Breast epithelium (tissue), 4 donors: ENCODE measurements at regions not wholly inside any gene's neighbourhood (a gene's known extent, or its start where the extent isn't known, plus 50 kb on each side); places are given as distances from the start of the nearest gene placed in this dataset.
"Not testable (repeated sequence)": the region's sequence is repeated elsewhere in the genome, so short reads cannot be mapped to it uniquely, and the experiment has no call there.

ENCODE experiments used
- DNase-seq, 2 donors: peaks; one replicate each; pipeline ENCODE4 v3.0.0-alpha.2; 2019; ENCODE audit warnings: low spot score in 2 of 2
- H3K27ac ChIP-seq, 2 donors: fragments of 200-600 bp; sonication (generic) in 1 of 2; one replicate each; pipeline ENCODE4 v1.5.1; 2016 to 2019; ENCODE audit warnings: mild to moderate bottlenecking in 1 of 2
- H3K27me3 ChIP-seq, 2 donors: fragments of 200-600 bp; sonication (generic) in 1 of 2; one replicate each; pipeline versions ENCODE4 v1.5.1 to v1.6.0; 2017 to 2019; ENCODE audit warnings: control low read depth in 1 of 2, mild to moderate bottlenecking in 1 of 2
- H3K36me3 ChIP-seq: fragments of 200-600 bp; one replicate; pipeline ENCODE4 v1.5.1; 2019
- H3K4me1 ChIP-seq, 2 donors: fragments of 200-600 bp; sonication (generic); one replicate each; pipeline ENCODE4 v1.5.1; 2016 to 2019; ENCODE audit warnings: control low read depth in 1 of 2
- H3K4me3 ChIP-seq, 3 donors: fragments of 200-600 bp; sonication (generic); 1 replicate in 2 of 3; 2 replicates in 1 of 3; pipeline ENCODE4 v1.5.1; 2016 to 2019; ENCODE audit warnings: mild to moderate bottlenecking in 3 of 3, moderate library complexity in 2 of 3
- H3K9me3 ChIP-seq, 2 donors: fragments of 200-600 bp; sonication (generic) in 1 of 2; one replicate each; pipeline ENCODE4 v1.5.1; 2016 to 2019; ENCODE audit warnings: control low read depth in 1 of 2
- CTCF ChIP-seq, 3 donors: fragments of 450-650 bp; IDR thresholded peaks; one replicate each; pipeline ENCODE4 v1.5.1; 2016 to 2017; ENCODE audit warnings: antibody characterized with exemption in 3 of 3, mild to moderate bottlenecking in 3 of 3, moderate library complexity in 3 of 3
- POLR2A ChIP-seq: fragments of 450-650 bp; IDR thresholded peaks from one replicate; pipeline ENCODE4 v1.6.1; 2016; ENCODE audit warnings: antibody characterized with exemption, mild to moderate bottlenecking, moderate library complexity
- POLR2AphosphoS5 ChIP-seq, 3 donors: sonication (generic); formaldehyde crosslinking; IDR thresholded peaks; one replicate each; pipeline ENCODE4 v1.6.1; 2017; ENCODE audit warnings: antibody characterized with exemption in 3 of 3
- intact Hi-C: fragments of 100-400 bp; cut with DNase I; formaldehyde crosslinking; loops from one replicate; pipeline ENCODE4 v1.15.1; 2023; ENCODE audit warnings: low total_unique reads

DNA sequence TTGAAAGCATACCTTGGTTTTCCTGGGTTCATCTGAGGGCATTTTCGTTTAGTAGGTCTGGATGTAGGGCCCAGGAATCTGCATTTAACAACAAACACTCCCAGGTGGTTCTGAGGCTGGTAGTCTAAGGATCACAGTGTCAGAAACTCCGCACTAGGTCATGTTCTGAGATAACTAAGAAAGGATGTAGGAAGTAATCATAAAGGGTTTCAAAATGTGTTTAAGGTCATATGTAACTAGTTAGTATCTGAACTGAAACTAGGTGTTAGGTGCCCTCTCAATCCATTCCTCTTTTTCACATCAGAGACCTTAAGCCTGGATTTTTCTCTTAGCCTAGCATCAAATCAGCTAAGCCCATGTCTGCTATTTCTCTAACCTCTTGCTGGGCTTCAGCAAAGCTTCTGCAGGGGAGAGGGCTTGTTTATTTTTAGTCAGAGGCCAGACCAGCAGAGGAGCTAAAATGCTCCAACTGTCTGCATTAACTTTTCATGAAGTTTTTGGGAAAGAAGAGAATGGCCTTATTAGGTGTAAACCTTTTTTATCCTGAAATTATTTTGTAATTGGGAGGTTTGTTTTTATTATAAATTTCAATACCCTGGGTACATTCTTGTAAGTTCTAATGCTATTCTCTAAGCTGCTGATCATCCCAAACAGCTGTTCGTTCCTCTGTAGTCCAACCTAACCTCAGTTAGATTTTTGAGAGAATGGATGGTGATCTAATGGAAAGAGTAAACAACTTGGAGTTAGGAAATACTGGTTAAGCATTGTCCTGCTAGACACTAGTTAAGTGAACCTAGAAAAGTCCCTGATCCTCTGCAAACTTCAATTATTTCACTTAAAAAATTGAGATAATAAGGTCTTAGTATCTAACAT lies 262.8 kb upstream of the RFC3 start:
- Histone ChIP-seq H3K27ac (no peak overlapping the region), H3K4me1 (no peaks in the 10 kb centered on the region), H3K4me3 (no peak overlapping the region), H3K36me3 (no peaks in the 10 kb centered on the region), H3K9me3 (no peaks in the 10 kb centered on the region), H3K27me3 (no peaks in the 10 kb centered on the region)
- intact Hi-C loops, result no loop called here
- DNase-seq, result no peak
- TF ChIP-seq POLR2A, result no peak
- TF ChIP-seq CTCF (IDR thresholded peaks at IDR 0.05), result no peak
- TF ChIP-seq POLR2AphosphoS5 (IDR thresholded peaks at IDR 0.05), result no peak

GRCh38 chr13:33556828-33557227 lies 261.1 kb upstream of the RFC3 start:
- H3K27me3 ChIP-seq, result no peaks in the 10 kb centered on the region
- no peak overlapping the region for H3K27ac ChIP-seq
- H3K4me3 ChIP-seq, result no peak overlapping the region
- no peaks in the 10 kb centered on the region for H3K36me3 ChIP-seq
- H3K4me1 ChIP-seq, result no peaks in the 10 kb centered on the region
- DNase-seq, result no peak
- intact Hi-C loops, result no loop called here
- no peak for TF ChIP-seq POLR2A
- H3K9me3 ChIP-seq, result no peaks in the 10 kb centered on the region

DNA sequence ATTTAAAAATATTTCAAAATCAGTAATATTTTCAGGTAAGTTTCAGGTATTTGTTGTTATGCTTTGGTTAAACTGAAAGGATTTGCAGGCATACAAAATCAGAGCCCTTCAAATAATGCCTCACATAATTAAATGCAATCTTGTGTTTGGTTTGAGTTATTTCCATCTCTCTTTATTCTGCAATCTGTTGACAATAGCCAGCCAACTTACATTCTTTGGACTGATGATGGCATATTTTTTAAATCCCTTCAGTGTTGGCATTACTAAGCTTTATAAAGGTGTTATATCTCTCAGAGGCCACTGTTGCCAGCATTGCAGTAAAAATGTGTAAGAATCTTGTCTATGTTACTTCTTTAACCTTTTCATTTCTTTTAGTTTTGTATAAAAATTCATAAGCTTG lies 257.2 kb upstream of the RFC3 start:
- no peak for DNase-seq
- H3K4me1 ChIP-seq, result no peaks in the 10 kb centered on the region
- H3K27me3 ChIP-seq, result no peaks in the 10 kb centered on the region
- intact Hi-C loops, result no loop called here
- H3K36me3 ChIP-seq, result no peaks in the 10 kb centered on the region
- no peaks in the 10 kb centered on the region for H3K9me3 ChIP-seq
- H3K4me3 ChIP-seq, result no peak overlapping the region
- no peak overlapping the region for H3K27ac ChIP-seq
- TF ChIP-seq POLR2AphosphoS5 (IDR thresholded peaks at IDR 0.05) (no peak), POLR2A (no peak), CTCF (IDR thresholded peaks at IDR 0.05) (no peak)

DNA sequence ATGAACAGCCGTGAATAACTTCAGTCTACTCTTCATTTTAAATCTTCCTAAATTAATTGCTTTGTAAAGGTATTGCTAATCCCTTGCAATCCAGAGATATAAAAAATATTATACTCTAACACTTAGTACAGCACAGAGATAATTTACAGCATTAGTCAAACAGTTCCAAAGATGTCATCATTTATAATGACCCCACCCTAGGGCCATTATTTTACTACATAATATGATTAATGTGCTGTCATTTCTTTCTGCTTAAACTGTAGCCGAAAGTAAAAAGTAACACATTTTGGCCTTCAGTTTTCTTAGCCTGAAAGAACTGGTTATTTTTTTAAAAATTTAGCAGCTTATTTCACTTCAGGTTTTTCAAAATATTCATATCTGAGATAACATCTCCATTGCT lies 256.3 kb upstream of the RFC3 start:
- Histone ChIP-seq H3K4me3 (no peak overlapping the region), H3K36me3 (no peaks in the 10 kb centered on the region), H3K27me3 (no peaks in the 10 kb centered on the region), H3K4me1 (no peaks in the 10 kb centered on the region), H3K27ac (no peak overlapping the region), H3K9me3 (no peaks in the 10 kb centered on the region)
- TF ChIP-seq POLR2AphosphoS5 (IDR thresholded peaks at IDR 0.05) (no peak), POLR2A (no peak), CTCF (IDR thresholded peaks at IDR 0.05) (no peak)
- intact Hi-C loops, result no loop called here
- no peak for DNase-seq

GRCh38 chr13:33571618-33572017 lies 246.3 kb upstream of the RFC3 start:
- Histone ChIP-seq H3K4me1 (no peaks in the 10 kb centered on the region), H3K9me3 (no peaks in the 10 kb centered on the region), H3K4me3 (no peak overlapping the region), H3K27ac (no peak overlapping the region), H3K27me3 (no peaks in the 10 kb centered on the region), H3K36me3 (no peaks in the 10 kb centered on the region)
- no peak for DNase-seq
- TF ChIP-seq POLR2A (no peak), POLR2AphosphoS5 (IDR thresholded peaks at IDR 0.05) (no peak), CTCF (IDR thresholded peaks at IDR 0.05) (no peak)
- intact Hi-C loops, result no loop called here

DNA sequence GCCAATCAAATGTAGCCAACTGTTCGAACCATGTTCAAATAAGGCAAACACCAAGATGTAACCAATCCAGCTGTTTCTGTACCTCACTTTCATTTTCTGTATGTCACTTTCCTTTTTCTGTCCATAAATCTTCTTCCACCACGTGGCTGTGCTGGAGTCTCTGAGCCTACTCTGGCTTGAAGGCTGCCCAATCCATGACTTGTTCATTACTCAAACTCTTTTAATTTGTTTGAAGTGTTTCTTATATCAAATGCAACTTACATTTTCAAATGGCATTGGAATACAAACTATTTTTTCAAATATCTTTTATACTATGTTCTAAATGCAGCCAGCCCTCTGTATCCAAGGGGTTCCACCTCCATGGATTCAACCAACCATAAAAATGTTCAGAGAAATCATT lies 245.6 kb upstream of the RFC3 start:
- H3K27ac ChIP-seq, H3K36me3 ChIP-seq, H3K9me3 ChIP-seq, H3K27me3 ChIP-seq, intact Hi-C loops, DNase-seq, H3K4me3 ChIP-seq, H3K4me1 ChIP-seq: not testable (repeated sequence)
